NB4 (cell line): ENCODE measurements at regions not wholly inside any gene's neighbourhood (a gene's known extent, or its start where the extent isn't known, plus 50 kb on each side); places are given as distances from the start of the nearest gene placed in this dataset.

Experiments used
- DNase-seq: peaks from one replicate; pipeline ENCODE4 v3.0.0; 2010; ENCODE audit warnings: low read depth
- H3K4me3 ChIP-seq: one replicate; pipeline ENCODE4 v1.5.1; 2011; ENCODE audit warnings: mild to moderate bottlenecking, low read depth, low read length, moderate library complexity
- MYC ChIP-seq: IDR thresholded peaks from 2 replicates; pipeline ENCODE4 v1.6.1; 2011; ENCODE audit warnings: low read depth, low read length
- POLR2A ChIP-seq: IDR thresholded peaks from 2 replicates; pipeline ENCODE4 v1.6.1; 2011; ENCODE audit warnings: mild to moderate bottlenecking; ENCODE audit not compliant: insufficient read length; ENCODE audit errors: extremely low read depth
- TF ChIP-seq, protein P1 (sequence below): IDR thresholded peaks from 2 replicates; pipeline ENCODE4 v1.6.1; 2011; ENCODE audit warnings: low read depth, low read length
- TF ChIP-seq, protein P2 (sequence below): IDR thresholded peaks from one replicate; pipeline ENCODE4 v1.5.1; 2012; ENCODE audit warnings: low read depth, low read length

DNA sequence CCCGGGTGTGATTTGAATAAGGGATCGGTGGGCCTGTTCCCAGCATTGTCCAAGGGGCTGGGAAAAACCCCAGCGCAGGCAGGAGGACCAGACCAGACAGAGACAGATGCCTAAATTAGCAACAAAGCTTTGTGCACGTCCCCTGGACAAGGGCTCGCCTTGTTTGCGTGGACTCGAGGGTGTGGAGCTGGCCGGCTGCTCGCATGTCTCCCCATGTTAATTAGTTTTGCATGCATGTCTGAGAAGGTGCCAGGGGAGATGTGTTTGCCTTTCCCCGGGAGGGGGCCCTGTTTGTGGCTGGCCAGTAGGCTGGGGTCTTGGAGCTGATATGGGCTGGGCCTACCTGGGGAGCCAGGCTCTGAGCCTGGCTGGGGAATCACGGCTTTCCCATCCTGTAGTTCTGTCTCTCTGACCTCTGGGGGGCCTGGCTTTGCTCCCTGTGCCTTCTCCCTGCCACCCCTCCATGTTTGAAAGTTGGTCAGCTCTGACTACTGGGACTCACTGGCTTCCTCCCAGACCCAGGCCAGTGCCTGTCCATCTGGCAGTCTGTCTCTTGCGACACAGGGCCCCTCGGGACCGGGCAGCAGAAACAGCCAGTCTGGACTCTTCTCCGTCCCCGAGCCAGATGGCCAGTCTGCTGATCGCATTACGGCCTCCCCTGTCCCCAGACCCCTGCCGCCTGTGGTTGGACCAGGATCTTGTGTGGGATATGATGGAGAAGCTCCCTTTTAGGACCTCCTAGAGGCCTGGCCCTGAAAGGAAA, 55.4 kb upstream of the POLG start:
- TF ChIP-seq, protein P1, sequence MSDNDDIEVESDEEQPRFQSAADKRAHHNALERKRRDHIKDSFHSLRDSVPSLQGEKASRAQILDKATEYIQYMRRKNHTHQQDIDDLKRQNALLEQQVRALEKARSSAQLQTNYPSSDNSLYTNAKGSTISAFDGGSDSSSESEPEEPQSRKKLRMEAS, result no peak
- TF ChIP-seq MYC (no peak), POLR2A (no peak)
- TF ChIP-seq, protein P2, sequence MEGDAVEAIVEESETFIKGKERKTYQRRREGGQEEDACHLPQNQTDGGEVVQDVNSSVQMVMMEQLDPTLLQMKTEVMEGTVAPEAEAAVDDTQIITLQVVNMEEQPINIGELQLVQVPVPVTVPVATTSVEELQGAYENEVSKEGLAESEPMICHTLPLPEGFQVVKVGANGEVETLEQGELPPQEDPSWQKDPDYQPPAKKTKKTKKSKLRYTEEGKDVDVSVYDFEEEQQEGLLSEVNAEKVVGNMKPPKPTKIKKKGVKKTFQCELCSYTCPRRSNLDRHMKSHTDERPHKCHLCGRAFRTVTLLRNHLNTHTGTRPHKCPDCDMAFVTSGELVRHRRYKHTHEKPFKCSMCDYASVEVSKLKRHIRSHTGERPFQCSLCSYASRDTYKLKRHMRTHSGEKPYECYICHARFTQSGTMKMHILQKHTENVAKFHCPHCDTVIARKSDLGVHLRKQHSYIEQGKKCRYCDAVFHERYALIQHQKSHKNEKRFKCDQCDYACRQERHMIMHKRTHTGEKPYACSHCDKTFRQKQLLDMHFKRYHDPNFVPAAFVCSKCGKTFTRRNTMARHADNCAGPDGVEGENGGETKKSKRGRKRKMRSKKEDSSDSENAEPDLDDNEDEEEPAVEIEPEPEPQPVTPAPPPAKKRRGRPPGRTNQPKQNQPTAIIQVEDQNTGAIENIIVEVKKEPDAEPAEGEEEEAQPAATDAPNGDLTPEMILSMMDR, result no peak
- no peak for DNase-seq
- H3K4me3 ChIP-seq, result no peak overlapping the region

DNA sequence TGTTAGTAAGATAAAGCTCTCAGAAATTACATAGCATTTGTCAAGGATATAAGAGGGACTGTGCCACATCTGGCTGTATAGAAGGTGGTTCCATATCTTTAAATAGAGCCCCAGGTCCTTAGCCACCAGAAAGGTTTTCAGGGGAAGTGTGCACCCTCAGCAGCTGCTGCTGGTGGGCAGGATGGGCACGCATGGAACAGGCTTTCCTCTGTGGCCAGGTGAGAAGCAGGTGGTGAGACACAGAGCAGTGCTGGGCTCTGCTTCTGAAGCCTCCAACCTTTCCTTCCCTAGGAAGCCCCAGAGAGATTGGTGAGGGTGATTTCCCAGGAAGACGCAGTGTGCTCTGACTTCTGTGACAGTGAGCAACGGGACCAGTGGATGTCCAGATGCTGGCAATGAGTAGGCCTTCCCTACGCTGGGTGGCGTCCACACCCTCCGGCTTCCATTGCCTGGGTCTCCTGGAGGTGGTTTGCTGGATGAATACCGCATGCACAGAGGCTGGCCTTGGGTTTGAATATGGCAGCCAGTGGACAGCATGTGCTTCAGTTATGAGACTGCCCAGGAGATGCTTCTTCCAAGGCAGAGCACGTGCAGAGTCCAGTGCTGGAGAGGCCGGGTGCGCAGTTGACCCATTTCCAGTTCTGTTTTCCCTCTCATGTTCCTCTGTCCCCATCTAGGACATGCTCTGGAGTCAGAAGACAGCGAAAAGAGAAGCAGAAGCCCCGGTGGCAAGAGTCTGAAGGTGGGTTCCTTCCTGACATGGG, 52.7 kb upstream of the POLG start:
- DNase-seq, result no peak
- no peak overlapping the region for H3K4me3 ChIP-seq
- TF ChIP-seq MYC (no peak), POLR2A (no peak)
- TF ChIP-seq, protein P1, result peak; percentile 17; the same call in 1 of the 2 replicates
- TF ChIP-seq, protein P2, result no peak

DNA sequence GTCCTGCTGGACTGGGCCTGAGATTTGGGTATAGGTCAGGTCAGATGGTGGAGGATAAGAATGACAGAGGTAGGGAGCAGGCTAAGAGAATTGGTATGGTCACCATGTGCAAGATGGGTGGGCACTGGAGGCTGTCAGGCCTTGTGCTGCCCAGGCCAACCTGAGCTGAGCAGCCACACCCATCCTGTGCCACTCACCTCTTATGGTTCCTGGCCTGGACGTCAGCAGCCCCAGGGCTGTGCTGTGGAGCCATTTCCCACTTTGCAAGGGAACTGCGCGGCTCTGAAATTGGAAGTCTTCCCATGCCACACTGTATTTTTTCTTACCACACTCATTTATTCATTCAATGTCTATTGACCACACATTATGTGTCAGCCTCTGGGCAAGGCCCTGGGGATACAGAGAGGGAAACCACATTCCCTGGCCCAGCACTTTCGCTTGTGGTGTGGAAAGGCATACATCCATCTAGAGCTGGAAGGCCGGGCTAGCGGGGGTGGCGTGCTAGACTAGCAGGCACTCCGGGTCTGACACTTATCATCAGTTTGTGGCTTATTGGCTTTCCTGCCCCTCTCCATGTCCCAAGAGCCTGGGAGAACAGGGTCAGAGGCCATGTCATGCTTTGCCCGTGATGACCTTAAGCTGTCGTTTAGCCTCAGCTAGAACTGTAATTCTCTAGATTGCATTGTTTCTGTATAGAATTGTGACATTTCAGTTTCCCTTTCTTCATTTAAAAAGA, 51.1 kb upstream of the POLG start:
- TF ChIP-seq MYC (no peak), POLR2A (no peak)
- TF ChIP-seq, protein P1, result no peak
- TF ChIP-seq, protein P2, result no peak
- no peak overlapping the region for H3K4me3 ChIP-seq
- peak; percentile 88 for DNase-seq
